NB4 (cell line): ENCODE measurements at regions not wholly inside any gene's neighbourhood (a gene's known extent, or its start where the extent isn't known, plus 50 kb on each side); places are given as distances from the start of the nearest gene placed in this dataset.

Experiments
- DNase-seq: peaks from one replicate; pipeline ENCODE4 v3.0.0; 2010; ENCODE audit warnings: low read depth
- H3K4me3 ChIP-seq: one replicate; pipeline ENCODE4 v1.5.1; 2011; ENCODE audit warnings: mild to moderate bottlenecking, low read depth, low read length, moderate library complexity
- MYC ChIP-seq: IDR thresholded peaks from 2 replicates; pipeline ENCODE4 v1.6.1; 2011; ENCODE audit warnings: low read depth, low read length
- POLR2A ChIP-seq: IDR thresholded peaks from 2 replicates; pipeline ENCODE4 v1.6.1; 2011; ENCODE audit warnings: mild to moderate bottlenecking; ENCODE audit not compliant: insufficient read length; ENCODE audit errors: extremely low read depth
- TF ChIP-seq, protein P1 (sequence below): IDR thresholded peaks from one replicate; pipeline ENCODE4 v1.5.1; 2012; ENCODE audit warnings: low read depth, low read length
- TF ChIP-seq, protein P2 (sequence below): IDR thresholded peaks from 2 replicates; pipeline ENCODE4 v1.6.1; 2011; ENCODE audit warnings: low read depth, low read length

DNA sequence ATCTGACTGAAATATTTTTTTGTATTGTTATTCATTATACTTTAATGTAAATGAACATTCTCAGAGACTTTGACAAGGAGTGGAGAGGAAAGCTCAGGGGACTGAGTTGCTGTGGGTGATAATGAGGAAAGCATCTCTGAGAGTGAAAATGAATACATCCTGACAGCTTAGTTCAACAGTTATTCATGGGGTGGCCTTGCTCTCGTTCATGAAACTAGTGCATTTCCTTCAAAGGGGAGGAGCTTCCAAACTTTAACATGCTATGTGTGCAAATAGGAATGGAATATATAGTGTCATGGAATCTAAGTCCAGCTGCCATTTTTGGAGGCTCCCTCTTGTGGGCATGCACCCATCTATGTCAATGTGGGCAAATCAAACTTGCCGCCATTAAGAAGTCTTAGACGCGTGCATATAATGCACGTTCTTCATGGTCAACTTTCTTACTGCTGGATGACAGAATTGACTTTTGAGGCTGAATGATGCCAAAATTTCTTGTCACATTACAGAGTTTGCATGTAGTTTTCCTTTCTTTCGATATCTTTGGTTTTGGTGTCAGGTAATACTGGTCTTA is 124.3 kb upstream of the TMEM170B start:
- TF ChIP-seq MYC: no peak
- TF ChIP-seq, protein P1, sequence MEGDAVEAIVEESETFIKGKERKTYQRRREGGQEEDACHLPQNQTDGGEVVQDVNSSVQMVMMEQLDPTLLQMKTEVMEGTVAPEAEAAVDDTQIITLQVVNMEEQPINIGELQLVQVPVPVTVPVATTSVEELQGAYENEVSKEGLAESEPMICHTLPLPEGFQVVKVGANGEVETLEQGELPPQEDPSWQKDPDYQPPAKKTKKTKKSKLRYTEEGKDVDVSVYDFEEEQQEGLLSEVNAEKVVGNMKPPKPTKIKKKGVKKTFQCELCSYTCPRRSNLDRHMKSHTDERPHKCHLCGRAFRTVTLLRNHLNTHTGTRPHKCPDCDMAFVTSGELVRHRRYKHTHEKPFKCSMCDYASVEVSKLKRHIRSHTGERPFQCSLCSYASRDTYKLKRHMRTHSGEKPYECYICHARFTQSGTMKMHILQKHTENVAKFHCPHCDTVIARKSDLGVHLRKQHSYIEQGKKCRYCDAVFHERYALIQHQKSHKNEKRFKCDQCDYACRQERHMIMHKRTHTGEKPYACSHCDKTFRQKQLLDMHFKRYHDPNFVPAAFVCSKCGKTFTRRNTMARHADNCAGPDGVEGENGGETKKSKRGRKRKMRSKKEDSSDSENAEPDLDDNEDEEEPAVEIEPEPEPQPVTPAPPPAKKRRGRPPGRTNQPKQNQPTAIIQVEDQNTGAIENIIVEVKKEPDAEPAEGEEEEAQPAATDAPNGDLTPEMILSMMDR: no peak
- no peak for TF ChIP-seq POLR2A
- DNase-seq: peak; percentile 20
- no peak overlapping the region for H3K4me3 ChIP-seq

DNA sequence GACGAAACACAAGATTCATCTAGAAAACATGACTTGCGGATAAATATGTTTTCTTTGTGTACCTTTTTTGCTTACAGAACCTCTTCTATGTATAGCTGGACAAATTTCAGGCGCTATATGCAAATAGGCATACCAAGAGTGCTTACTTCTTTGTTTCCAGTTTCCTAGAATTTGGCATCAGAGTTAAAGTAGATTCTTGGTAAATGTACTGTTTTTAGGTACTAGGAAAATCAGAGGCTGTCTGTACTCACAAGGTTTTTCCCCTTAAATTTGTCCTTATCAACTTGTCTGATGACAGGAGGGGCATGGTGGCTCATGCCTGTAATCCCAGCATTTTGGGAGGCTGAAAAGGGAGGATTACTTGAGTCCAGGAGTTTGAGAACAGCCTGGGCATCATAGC is 124.9 kb upstream of the TMEM170B start:
- TF ChIP-seq, protein P2, sequence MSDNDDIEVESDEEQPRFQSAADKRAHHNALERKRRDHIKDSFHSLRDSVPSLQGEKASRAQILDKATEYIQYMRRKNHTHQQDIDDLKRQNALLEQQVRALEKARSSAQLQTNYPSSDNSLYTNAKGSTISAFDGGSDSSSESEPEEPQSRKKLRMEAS: no peak
- no peak for TF ChIP-seq MYC
- TF ChIP-seq, protein P1: no peak
- no peak for TF ChIP-seq POLR2A
- DNase-seq: no peak
- no peak overlapping the region for H3K4me3 ChIP-seq

DNA sequence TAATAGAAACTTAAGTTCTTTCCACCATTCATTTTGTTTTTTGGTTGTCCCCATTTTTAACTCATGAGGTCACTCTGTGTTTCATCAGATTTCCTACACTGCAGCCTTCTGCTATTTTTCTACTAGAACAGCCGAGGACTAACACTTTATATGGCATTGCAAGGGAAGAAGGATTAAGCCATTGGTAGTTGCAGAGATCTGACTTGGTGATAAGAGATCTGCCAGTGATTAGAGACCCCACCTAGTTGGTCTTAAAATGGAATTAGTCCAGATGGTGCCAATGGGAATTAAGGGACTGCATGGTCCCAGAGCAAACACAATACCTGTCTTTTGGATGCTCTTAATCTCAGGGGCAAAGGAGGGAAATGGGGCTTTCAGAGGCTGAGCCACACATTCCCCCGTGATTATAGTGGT is 125.5 kb upstream of the TMEM170B start:
- H3K4me3 ChIP-seq: no peak overlapping the region
- no peak for DNase-seq
- TF ChIP-seq, protein P1: no peak
- TF ChIP-seq, protein P2: no peak
- TF ChIP-seq MYC: no peak
- no peak for TF ChIP-seq POLR2A

DNA sequence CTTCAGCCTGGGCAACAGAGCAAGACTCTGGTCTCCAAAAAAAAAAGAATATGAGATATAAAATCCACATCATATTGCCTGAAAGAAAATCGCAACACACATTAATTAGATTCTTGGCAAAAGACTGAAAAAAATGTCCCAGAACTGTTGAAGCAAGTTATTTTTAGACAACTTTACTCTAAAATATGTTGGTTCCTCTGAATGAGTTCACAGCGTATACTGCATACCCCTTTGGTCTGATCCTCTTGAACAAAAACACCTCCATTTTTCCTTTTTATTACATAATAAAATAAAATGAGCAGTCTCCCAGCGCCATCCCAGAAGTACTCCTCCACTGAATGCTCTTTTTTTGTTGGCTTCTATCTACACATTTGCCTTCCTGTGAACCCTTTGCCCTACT is 126.0 kb upstream of the TMEM170B start:
- H3K4me3 ChIP-seq: no peak overlapping the region
- DNase-seq: no peak
- TF ChIP-seq, protein P2: no peak
- no peak for TF ChIP-seq POLR2A
- TF ChIP-seq MYC: no peak
- TF ChIP-seq, protein P1: no peak

DNA sequence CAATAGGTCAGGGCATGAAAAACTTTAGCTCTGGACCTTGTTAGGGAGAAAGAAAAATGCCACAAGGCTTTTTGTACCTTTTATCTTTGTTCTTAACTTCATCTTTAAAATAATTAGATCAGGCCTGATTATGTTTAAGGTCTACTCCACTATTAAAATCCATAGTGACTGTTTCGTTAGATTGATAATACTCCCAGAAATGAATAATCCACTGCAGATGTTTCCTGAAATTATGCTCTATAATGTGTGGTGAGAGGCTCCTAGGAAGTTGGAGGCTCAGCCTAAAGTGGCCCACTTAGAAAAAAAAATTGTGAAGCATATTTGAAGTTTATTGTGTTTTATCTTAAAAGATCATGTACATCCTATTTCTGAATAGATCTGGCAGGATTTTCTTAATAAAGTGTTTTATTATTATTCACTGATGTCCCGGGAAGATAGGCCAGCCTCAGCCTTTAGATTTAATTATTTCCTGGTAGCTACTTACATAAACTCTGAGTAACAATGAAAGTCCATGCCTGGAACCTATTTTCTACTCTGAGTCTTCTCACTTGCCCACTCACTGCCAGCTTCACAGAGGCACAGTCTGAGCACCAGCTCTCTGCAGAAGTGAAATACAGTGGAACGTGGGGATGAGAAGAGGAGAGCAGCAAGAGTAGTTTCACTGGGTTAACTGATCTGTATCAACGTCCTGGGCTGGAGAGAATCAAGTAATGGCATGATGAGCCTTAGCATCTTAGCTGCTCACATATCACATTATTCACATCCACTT is 126.8 kb upstream of the TMEM170B start:
- H3K4me3 ChIP-seq: no peak overlapping the region
- DNase-seq: no peak
- TF ChIP-seq, protein P1: no peak
- TF ChIP-seq MYC: no peak
- TF ChIP-seq, protein P2: no peak
- TF ChIP-seq POLR2A: no peak
